SH-SY5Y (cell line): ENCODE measurements at regions not wholly inside any gene's neighbourhood (a gene's known extent, or its start where the extent isn't known, plus 50 kb on each side); places are given as distances from the start of the nearest gene placed in this dataset.

Experiments used
- GATA2 ChIP-seq: IDR thresholded peaks from 2 replicates; pipeline ENCODE4 v1.6.1; 2011; ENCODE audit warnings: mild to moderate bottlenecking, low read depth, low read length
- GATA3 ChIP-seq: IDR thresholded peaks from 2 replicates; pipeline ENCODE4 v1.6.1; 2011; ENCODE audit warnings: low read depth, mild to moderate bottlenecking, low read length, moderate library complexity

- TF ChIP-seq GATA2: no peak
- TF ChIP-seq GATA3: no peak
Measured at GRCh38 chr17:36703860-36704266, 102.5 kb downstream of the MRM1 start.
